AG20443 (cell line): ENCODE measurements at regions not wholly inside any gene's neighbourhood (a gene's known extent, or its start where the extent isn't known, plus 50 kb on each side); places are given as distances from the start of the nearest gene placed in this dataset.
A peak's percentile ranks its signal among the peaks of the same experiment; 100 is the strongest.

Experiments
- DNase-seq: peaks from one replicate; pipeline ENCODE4 v3.0.0; 2012; ENCODE audit warnings: low spot score, mixed read lengths

GRCh38 chr13:105446197-105446596, 1089.3 kb downstream of the EFNB2 start:
- peak; percentile 17 for DNase-seq

DNA sequence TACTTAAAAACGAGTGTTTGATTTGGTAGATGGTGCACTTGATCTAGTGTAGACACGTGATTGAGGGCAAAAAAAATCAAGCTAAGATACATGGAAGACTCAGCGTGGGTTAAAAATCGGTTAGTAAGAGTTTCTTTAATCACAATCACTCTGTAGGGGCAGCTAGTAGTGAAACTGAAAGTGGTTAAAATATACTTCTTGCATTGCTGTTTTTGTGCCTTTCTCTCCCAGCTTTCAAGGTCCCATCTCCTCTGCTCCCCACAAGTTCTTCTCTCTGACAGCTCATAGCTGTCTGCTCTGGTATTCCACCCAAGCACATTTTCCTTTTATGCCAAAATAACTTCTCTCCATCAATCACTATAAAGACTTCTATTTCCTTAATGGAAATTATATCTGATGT, 1089.7 kb downstream of the EFNB2 start:
- DNase-seq = no peak

- peak; percentile 76 for DNase-seq
Observed at GRCh38 chr13:105442949-105443699, 1092.3 kb downstream of the EFNB2 start.

DNA sequence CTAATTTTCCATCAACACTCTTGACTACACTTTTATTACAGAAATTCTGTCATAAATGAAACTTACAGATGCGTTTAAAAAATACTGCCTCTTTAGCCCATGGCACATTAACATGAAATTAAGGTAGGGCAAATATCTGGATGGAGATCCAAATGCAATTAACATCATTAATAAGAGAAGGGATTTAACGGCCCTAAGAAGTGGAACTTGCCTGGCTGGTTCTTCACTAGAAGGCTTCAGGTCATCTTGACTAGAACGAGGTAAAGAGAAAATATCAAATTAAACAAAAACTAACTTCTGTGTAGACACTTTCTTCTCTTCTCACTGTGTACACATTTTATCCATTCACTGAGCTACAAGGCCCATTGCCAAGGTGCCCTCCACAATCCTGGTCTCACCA, 1093.4 kb downstream of the EFNB2 start:
- no peak for DNase-seq

GRCh38 chr13:105441051-105441750, 1094.3 kb downstream of the EFNB2 start:
- DNase-seq = no peak

GRCh38 chr13:105436943-105437342, 1098.5 kb downstream of the EFNB2 start:
- DNase-seq = no peak

GRCh38 chr13:105432438-105432837, 1103.0 kb downstream of the EFNB2 start:
- no peak for DNase-seq

GRCh38 chr13:105428811-105429210, 1106.7 kb downstream of the EFNB2 start:
- DNase-seq = no peak

- DNase-seq = no peak
Observed at GRCh38 chr13:105426441-105426840, 1109.0 kb downstream of the EFNB2 start.

- DNase-seq = no peak
Observed at GRCh38 chr13:105414639-105415038, 1120.8 kb downstream of the EFNB2 start.

- DNase-seq = no peak
Observed at GRCh38 chr13:105412171-105412570, 1123.3 kb downstream of the EFNB2 start.

GRCh38 chr13:105410602-105411001, 1124.9 kb downstream of the EFNB2 start:
- DNase-seq = peak; percentile 32

- DNase-seq = no peak
Observed at GRCh38 chr13:105406551-105406950, 1128.9 kb downstream of the EFNB2 start.

GRCh38 chr13:105403086-105403485, 1132.4 kb downstream of the EFNB2 start:
- DNase-seq = no peak

DNA sequence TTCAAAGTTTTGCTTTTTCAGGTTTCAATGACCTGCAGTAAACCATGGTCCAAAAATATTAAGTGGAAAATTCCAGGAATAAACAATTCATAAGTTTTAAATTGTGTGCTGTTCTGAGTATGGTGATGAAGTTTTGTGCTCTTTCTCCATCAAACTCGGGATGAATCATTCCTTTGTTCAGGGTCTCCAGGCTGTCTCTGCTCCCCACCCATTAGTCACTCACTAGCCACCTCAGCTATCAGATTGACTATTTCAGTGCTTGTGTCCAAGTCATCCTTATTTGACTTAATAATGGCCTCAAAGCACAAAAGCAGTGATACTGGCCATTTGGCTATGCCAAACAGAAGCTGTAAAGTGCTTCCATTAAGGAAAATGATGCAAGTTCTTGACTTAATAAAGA, 1140.4 kb downstream of the EFNB2 start:
- no peak for DNase-seq

GRCh38 chr13:105389373-105389772, 1146.1 kb downstream of the EFNB2 start:
- no peak for DNase-seq

GRCh38 chr13:105377452-105377851, 1158.0 kb downstream of the EFNB2 start:
- DNase-seq = no peak

GRCh38 chr13:105370011-105370650, 1165.3 kb downstream of the EFNB2 start:
- no peak for DNase-seq

DNA sequence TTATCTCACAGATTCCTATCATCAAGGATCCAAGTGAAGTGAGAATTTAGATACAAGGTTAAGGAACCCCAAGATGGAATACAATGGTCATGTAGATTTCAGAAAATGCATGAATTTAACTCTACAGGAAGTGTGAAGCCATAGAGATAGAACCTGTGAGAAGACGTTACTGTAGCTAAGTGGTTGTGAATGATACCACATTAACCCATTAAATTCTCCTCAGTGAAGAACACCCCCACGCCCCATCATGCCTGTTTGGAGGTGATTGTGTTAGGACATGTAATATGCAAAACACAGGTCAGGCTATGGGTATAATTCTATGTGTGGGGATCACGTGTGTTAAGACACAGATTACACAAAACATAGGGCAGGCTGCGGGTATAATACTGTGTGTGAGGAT, 1166.7 kb downstream of the EFNB2 start:
- DNase-seq = no peak

DNA sequence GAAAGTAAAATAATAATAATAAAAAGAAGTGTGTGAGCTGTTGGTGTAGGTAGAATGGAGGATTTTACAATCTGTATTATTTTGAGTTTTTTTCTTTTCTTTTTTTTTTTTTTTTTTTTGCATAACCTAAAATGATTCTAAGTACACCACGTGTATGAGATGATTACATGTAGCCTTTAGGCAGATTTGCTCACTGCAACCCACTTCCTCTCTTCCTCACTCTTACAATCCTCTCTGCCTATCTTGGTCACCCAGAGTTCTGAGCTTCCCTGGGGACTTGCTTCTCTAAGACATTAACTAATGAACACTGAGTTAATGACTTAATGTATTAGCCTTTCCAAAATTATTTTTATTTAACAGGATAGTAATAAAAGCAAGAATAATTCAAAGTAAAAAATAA, 1169.6 kb downstream of the EFNB2 start:
- DNase-seq = no peak

GRCh38 chr13:105365021-105365550, 1170.4 kb downstream of the EFNB2 start:
- no peak for DNase-seq

DNA sequence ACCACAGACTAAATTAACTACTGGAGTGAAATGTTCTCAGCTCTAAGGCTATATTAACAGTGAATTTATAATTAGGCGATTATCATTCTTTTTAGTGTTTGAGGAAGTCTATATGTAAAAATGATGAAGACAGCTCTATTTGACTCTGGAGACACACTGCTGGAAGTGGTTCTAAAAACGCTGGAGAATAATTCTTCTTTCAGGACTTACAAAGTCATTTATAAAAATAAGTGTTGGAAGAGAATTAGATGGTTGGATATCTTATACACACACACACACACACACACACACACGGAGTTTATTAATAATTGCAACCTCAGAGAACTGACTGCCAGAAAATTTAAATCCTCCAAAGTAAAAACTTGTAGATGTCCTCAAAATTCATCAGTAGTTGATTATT, 1171.3 kb downstream of the EFNB2 start:
- DNase-seq = no peak
